MCF 10A (cell line): ENCODE measurements at regions not wholly inside any gene's neighbourhood (a gene's known extent, or its start where the extent isn't known, plus 50 kb on each side); places are given as distances from the start of the nearest gene placed in this dataset.

Experiments
- BruUV-seq: library from RNA; stranded (reverse); fragments of 400-500 nt; replicated peaks from 2 replicates; lab custom pipeline; 2021; lab: Mats Ljungman, UMichigan
- CTCF ChIA-PET: fragments of 300-600 bp; sonication (Branson Sonifier 250); formaldehyde crosslinking; extraction: SDS; loops from one replicate; lab custom pipeline; 2021; ENCODE audit warnings: antibody characterized with exemption, inconsistent platforms; lab: Yijun Ruan, JAX
- POLR2A ChIA-PET: fragments of 300-600, 350-650 bp; sonication (Branson Sonifier 250); formaldehyde crosslinking; extraction: SDS; loops from one replicate; lab custom pipeline; 2020; ENCODE audit warnings: antibody characterized with exemption, inconsistent platforms; lab: Yijun Ruan, JAX
- DNase-seq: peaks from one replicate; pipeline ENCODE4 v3.0.0-alpha.2; 2018; ENCODE audit not compliant: unreplicated experiment
- H3K27ac Mint-ChIP-seq: one replicate; pipeline ENCODE4 v1.8.0; 2022; ENCODE audit warnings: mild to moderate bottlenecking, low read depth, mixed read lengths; ENCODE audit not compliant: unreplicated experiment
- H3K27me3 Mint-ChIP-seq: one replicate; pipeline ENCODE4 v1.8.0; 2022; ENCODE audit warnings: mixed read lengths; ENCODE audit not compliant: insufficient read depth, unreplicated experiment
- H3K36me3 Mint-ChIP-seq: one replicate; pipeline ENCODE4 v1.8.0; 2022; ENCODE audit warnings: mild to moderate bottlenecking, moderate library complexity, mixed read lengths; ENCODE audit not compliant: insufficient read depth, unreplicated experiment
- H3K4me1 Mint-ChIP-seq: one replicate; pipeline ENCODE4 v1.8.0; 2022; ENCODE audit warnings: mixed read lengths; ENCODE audit not compliant: insufficient read depth, unreplicated experiment
- H3K4me3 Mint-ChIP-seq: one replicate; pipeline ENCODE4 v1.8.0; 2022; ENCODE audit warnings: mild to moderate bottlenecking, moderate library complexity, mixed read lengths; ENCODE audit not compliant: unreplicated experiment
- H3K9me3 Mint-ChIP-seq: one replicate; pipeline ENCODE4 v1.8.0; 2022; ENCODE audit warnings: mixed read lengths; ENCODE audit not compliant: unreplicated experiment
- intact Hi-C: fragments of 100-400 bp; cut with micrococcal nuclease; formaldehyde crosslinking; loops from 2 replicates; pipeline ENCODE4 v1.14.1; 2022
- TF ChIP-seq, protein P1 (sequence below): fragments of 200-600 bp; IDR thresholded peaks from one replicate; pipeline ENCODE4 v1.8.0; 2022; ENCODE audit warnings: antibody characterized with exemption, mild to moderate bottlenecking; ENCODE audit not compliant: unreplicated experiment

DNA sequence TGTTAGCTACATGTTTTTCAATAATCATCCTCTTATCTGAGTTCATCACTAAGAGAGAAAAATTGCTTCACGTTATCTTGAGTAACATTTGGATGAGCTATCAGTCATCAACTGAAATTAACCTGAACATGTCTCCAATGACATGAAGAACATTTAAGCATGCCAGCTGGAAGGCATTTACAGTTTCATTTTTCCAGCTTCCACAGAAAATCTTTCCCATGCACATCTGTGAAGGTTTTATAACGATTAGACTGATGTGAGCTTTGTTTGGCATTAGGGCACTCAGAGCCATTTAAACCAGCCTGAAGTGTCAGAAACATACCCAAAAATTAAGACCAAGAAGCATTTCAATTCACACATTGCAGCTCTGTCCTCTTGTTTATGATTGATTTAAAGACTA, 235.8 kb upstream of the ARHGEF26 start:
- H3K4me1 Mint-ChIP-seq, result peaks cover 13% of the 10 kb centered on the region

DNA sequence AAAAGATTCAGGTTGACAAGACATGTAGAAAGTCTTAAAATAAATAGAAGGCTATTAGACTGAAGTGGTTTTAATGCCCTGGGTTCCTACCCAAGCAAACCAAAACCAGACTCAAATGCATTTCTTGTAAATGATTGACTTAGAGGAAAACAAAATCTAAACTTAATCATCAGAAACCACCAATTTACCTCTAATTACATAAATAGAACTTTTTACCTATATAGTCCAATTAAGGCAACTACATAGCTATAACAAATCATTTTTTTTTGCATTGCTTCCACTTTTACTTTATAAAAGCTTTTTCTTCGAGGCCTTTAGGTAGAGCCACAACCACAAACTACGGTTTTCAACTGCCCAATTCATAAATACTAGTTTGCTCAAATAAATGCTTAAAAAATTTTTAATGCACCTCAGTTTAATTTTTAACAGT, 231.3 kb upstream of the ARHGEF26 start:
- no peak overlapping the region for H3K4me3 Mint-ChIP-seq
- no peak for DNase-seq
- no peaks in the 10 kb centered on the region for H3K27me3 Mint-ChIP-seq
- intact Hi-C loops, result no loop called here
- ChIA-PET POLR2A (no interaction called here), CTCF (interaction anchor here (0.7 kb wide), 1 partner anchor 841 kb away, joined by 3 read pairs; no protein-coding TSS in a partner anchor)
- H3K36me3 Mint-ChIP-seq, result no peaks in the 10 kb centered on the region
- H3K27ac Mint-ChIP-seq, result no peak overlapping the region
- peaks cover 6% of the 10 kb centered on the region for H3K4me1 Mint-ChIP-seq
- no TSS peak for BruUV-seq
- TF ChIP-seq, protein P1, sequence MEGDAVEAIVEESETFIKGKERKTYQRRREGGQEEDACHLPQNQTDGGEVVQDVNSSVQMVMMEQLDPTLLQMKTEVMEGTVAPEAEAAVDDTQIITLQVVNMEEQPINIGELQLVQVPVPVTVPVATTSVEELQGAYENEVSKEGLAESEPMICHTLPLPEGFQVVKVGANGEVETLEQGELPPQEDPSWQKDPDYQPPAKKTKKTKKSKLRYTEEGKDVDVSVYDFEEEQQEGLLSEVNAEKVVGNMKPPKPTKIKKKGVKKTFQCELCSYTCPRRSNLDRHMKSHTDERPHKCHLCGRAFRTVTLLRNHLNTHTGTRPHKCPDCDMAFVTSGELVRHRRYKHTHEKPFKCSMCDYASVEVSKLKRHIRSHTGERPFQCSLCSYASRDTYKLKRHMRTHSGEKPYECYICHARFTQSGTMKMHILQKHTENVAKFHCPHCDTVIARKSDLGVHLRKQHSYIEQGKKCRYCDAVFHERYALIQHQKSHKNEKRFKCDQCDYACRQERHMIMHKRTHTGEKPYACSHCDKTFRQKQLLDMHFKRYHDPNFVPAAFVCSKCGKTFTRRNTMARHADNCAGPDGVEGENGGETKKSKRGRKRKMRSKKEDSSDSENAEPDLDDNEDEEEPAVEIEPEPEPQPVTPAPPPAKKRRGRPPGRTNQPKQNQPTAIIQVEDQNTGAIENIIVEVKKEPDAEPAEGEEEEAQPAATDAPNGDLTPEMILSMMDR, result no peak
- H3K9me3 Mint-ChIP-seq, result no peaks in the 10 kb centered on the region

More for the DNA sequence above, 235.8 kb upstream of the ARHGEF26 start:
- no peaks in the 10 kb centered on the region for H3K9me3 Mint-ChIP-seq
- no peak for DNase-seq
- no peaks in the 10 kb centered on the region for H3K27me3 Mint-ChIP-seq
- intact Hi-C loops, result no loop called here
- H3K27ac Mint-ChIP-seq, result no peak overlapping the region
- TF ChIP-seq, protein P1, result no peak
- ChIA-PET POLR2A (no interaction called here), CTCF (interaction anchor here (0.6 to 1.0 kb wide), 3 partner anchors 85 to 531 kb away, joined by 3 to 4 read pairs (median 3); no protein-coding TSS in a partner anchor)
- BruUV-seq, result no TSS peak
- no peaks in the 10 kb centered on the region for H3K36me3 Mint-ChIP-seq
- H3K4me3 Mint-ChIP-seq, result no peak overlapping the region

DNA sequence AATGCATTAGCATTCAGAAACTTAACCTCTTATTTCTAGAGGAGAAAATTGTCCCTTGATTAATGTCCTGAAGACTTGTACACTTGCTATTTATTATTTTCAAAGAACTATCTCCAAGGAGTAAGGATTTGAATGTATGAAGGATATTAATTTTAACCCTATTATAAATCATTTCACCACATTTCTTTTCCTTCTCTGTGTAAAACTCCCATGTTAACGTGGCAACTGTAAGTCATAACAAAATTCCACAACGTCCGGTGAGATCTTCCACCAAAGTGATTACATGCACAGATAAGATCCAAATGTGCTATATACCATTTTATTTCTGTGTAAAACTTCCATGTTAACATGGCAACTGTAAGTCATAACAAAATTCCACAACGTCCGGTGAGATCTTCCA, 229.1 kb upstream of the ARHGEF26 start:
- intact Hi-C loops, result no loop called here
- Mint-ChIP-seq H3K27ac (no peak overlapping the region), H3K36me3 (no peaks in the 10 kb centered on the region), H3K9me3 (no peaks in the 10 kb centered on the region), H3K4me1 (no peaks in the 10 kb centered on the region), H3K4me3 (no peak overlapping the region), H3K27me3 (no peaks in the 10 kb centered on the region)
- ChIA-PET CTCF (no interaction called here), POLR2A (no interaction called here)
- no TSS peak for BruUV-seq
- DNase-seq, result no peak
- TF ChIP-seq, protein P1, result no peak

DNA sequence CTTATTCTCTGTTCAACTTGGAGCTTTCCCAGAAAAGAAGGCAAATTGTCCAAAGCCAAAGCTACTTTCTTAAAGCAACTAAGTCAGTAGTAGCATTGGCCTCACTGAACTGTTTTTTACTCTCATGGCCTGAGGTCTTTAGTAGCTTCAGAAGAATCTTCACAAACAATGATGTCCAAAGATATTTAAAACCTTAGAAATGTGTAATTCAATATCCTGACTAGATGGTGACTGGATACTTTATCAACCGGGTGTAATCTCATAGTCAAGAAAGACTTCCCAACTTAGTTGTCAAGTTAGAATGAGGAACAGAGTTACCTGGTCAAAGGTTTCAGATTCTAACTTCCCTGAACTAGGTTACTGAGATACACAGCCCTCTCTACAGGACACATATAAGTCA, 226.3 kb upstream of the ARHGEF26 start:
- H3K4me3 Mint-ChIP-seq, result no peak overlapping the region
- intact Hi-C loops, result no loop called here
- H3K4me1 Mint-ChIP-seq, result no peaks in the 10 kb centered on the region
- no peak overlapping the region for H3K27ac Mint-ChIP-seq
- H3K9me3 Mint-ChIP-seq, result no peaks in the 10 kb centered on the region
- POLR2A ChIA-PET, result interaction anchor here (0.6 kb wide), 1 partner anchor 48 kb away, joined by 3 read pairs; no protein-coding TSS in a partner anchor
- no TSS peak for BruUV-seq
- no peaks in the 10 kb centered on the region for H3K36me3 Mint-ChIP-seq
- DNase-seq, result no peak
- CTCF ChIA-PET, result no interaction called here
- TF ChIP-seq, protein P1, result no peak
- no peaks in the 10 kb centered on the region for H3K27me3 Mint-ChIP-seq
